SK-N-SH treated with all-trans-retinoic acid at 6 μM for 48 hours (cell line): ENCODE measurements at regions not wholly inside any gene's neighbourhood (a gene's known extent, or its start where the extent isn't known, plus 50 kb on each side); places are given as distances from the start of the nearest gene placed in this dataset.

Source experiments
- ARNTL ChIP-seq: fragments of 450-650 bp; formaldehyde crosslinking; IDR thresholded peaks from 2 replicates; pipeline ENCODE4 v1.5.0; 2020; ENCODE audit warnings: low read depth, mild to moderate bottlenecking, moderate library complexity, borderline replicate concordance
- BACH2 ChIP-seq: fragments of 250-450 bp; sonication (Bioruptor Pico); IDR thresholded peaks from 2 replicates; pipeline ENCODE4 v1.9.0; 2021; ENCODE audit warnings: mild to moderate bottlenecking, borderline replicate concordance
- GLIS3 ChIP-seq: fragments of 250-450 bp; sonication (Bioruptor Pico); IDR thresholded peaks from 2 replicates; pipeline ENCODE4 v1.5.0; 2020; ENCODE audit warnings: mild to moderate bottlenecking, moderate library complexity
- OSR1 ChIP-seq: fragments of 250-450 bp; sonication (Bioruptor Pico); IDR thresholded peaks from 2 replicates; pipeline ENCODE4 v1.8.0; 2022; ENCODE audit warnings: moderate library complexity, mild to moderate bottlenecking, inconsistent platforms
- RARB ChIP-seq: fragments of 250-450 bp; sonication (Bioruptor Pico); IDR thresholded peaks from 2 replicates; pipeline ENCODE4 v1.8.0; 2021; ENCODE audit warnings: mild to moderate bottlenecking, moderate library complexity
- SNAI2 ChIP-seq: fragments of 250-450 bp; sonication (Bioruptor Pico); IDR thresholded peaks from 2 replicates; pipeline ENCODE4 v1.5.0; 2020; ENCODE audit warnings: mild to moderate bottlenecking, moderate library complexity
- ZC3H10 ChIP-seq: fragments of 250-450 bp; sonication (Bioruptor Pico); IDR thresholded peaks from 2 replicates; pipeline ENCODE4 v1.5.1; 2021; ENCODE audit warnings: mild to moderate bottlenecking, moderate library complexity
- ZFP3 ChIP-seq: fragments of 250-450 bp; sonication (Bioruptor Pico); IDR thresholded peaks from 2 replicates; pipeline ENCODE4 v1.5.0; 2020; ENCODE audit warnings: mild to moderate bottlenecking, moderate library complexity
- ZNF565 ChIP-seq: fragments of 450-650 bp; formaldehyde crosslinking; conservative IDR thresholded peaks from 2 replicates; pipeline ENCODE4 v1.5.0; 2020; ENCODE audit warnings: low read depth, mild to moderate bottlenecking, moderate library complexity
- TF ChIP-seq, protein P1 (sequence below): fragments of 250-450 bp; sonication (Bioruptor Pico); IDR thresholded peaks from 2 replicates; pipeline ENCODE4 v1.5.1; 2020; ENCODE audit warnings: low read depth, mild to moderate bottlenecking, moderate library complexity
- TF ChIP-seq, protein P2 (sequence below): fragments of 250-450 bp; sonication (Bioruptor Pico); IDR thresholded peaks from 2 replicates; pipeline ENCODE4 v1.5.0; 2020; ENCODE audit warnings: mild to moderate bottlenecking, moderate library complexity
- TF ChIP-seq, protein P3 (sequence below): fragments of 250-450 bp; sonication (Bioruptor Pico); IDR thresholded peaks from 2 replicates; pipeline ENCODE4 v1.8.0; 2021; ENCODE audit warnings: low read depth, mild to moderate bottlenecking, moderate library complexity, borderline replicate concordance

DNA sequence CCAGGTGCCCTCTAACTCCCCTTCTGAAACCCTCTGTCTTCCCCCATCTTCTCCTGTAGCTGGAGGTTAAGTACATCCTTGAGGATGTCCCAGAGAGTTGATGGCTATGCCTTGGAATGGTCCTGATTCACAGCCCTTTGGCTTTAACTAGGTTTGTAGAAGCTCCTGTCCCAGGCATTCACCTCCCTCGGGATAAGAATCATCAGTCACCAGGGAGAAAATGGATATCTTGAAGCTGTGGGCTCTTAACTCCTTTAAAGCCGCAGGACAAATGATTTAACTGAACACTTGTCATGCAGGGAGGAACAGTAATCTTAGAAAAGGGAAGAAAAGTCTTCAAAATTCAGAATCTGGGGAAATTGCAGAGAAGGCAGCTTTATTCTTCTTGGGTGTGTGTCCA is 139.9 kb downstream of the PSAT1 start:
- TF ChIP-seq ZNF565 (CRISPR knock-in tag): no peak
- no peak for TF ChIP-seq BACH2 (CRISPR knock-in tag)
- TF ChIP-seq RARB: no peak
- no peak for TF ChIP-seq SNAI2 (CRISPR knock-in tag)
- TF ChIP-seq, protein P1, sequence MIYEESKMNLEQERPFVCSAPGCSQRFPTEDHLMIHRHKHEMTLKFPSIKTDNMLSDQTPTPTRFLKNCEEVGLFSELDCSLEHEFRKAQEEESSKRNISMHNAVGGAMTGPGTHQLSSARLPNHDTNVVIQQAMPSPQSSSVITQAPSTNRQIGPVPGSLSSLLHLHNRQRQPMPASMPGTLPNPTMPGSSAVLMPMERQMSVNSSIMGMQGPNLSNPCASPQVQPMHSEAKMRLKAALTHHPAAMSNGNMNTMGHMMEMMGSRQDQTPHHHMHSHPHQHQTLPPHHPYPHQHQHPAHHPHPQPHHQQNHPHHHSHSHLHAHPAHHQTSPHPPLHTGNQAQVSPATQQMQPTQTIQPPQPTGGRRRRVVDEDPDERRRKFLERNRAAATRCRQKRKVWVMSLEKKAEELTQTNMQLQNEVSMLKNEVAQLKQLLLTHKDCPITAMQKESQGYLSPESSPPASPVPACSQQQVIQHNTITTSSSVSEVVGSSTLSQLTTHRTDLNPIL: no peak
- TF ChIP-seq ZFP3 (CRISPR knock-in tag): no peak
- TF ChIP-seq GLIS3: no peak
- TF ChIP-seq, protein P2, sequence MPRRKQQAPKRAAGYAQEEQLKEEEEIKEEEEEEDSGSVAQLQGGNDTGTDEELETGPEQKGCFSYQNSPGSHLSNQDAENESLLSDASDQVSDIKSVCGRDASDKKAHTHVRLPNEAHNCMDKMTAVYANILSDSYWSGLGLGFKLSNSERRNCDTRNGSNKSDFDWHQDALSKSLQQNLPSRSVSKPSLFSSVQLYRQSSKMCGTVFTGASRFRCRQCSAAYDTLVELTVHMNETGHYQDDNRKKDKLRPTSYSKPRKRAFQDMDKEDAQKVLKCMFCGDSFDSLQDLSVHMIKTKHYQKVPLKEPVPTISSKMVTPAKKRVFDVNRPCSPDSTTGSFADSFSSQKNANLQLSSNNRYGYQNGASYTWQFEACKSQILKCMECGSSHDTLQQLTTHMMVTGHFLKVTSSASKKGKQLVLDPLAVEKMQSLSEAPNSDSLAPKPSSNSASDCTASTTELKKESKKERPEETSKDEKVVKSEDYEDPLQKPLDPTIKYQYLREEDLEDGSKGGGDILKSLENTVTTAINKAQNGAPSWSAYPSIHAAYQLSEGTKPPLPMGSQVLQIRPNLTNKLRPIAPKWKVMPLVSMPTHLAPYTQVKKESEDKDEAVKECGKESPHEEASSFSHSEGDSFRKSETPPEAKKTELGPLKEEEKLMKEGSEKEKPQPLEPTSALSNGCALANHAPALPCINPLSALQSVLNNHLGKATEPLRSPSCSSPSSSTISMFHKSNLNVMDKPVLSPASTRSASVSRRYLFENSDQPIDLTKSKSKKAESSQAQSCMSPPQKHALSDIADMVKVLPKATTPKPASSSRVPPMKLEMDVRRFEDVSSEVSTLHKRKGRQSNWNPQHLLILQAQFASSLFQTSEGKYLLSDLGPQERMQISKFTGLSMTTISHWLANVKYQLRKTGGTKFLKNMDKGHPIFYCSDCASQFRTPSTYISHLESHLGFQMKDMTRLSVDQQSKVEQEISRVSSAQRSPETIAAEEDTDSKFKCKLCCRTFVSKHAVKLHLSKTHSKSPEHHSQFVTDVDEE: no peak
- TF ChIP-seq ZC3H10 (CRISPR knock-in tag): no peak
- TF ChIP-seq, protein P3, sequence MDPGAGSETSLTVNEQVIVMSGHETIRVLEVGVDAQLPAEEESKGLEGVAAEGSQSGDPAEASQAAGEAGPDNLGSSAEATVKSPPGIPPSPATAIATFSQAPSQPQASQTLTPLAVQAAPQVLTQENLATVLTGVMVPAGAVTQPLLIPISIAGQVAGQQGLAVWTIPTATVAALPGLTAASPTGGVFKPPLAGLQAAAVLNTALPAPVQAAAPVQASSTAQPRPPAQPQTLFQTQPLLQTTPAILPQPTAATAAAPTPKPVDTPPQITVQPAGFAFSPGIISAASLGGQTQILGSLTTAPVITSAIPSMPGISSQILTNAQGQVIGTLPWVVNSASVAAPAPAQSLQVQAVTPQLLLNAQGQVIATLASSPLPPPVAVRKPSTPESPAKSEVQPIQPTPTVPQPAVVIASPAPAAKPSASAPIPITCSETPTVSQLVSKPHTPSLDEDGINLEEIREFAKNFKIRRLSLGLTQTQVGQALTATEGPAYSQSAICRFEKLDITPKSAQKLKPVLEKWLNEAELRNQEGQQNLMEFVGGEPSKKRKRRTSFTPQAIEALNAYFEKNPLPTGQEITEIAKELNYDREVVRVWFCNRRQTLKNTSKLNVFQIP (CRISPR knock-in tag): no peak
- no peak for TF ChIP-seq OSR1 (CRISPR knock-in tag)
- TF ChIP-seq ARNTL: no peak
